ENCODE measurements at regions not wholly inside any gene's neighbourhood (a gene's known extent, or its start where the extent isn't known, plus 50 kb on each side); places are given as distances from the start of the nearest gene placed in this dataset.
"Not testable (repeated sequence)": the region's sequence is repeated elsewhere in the genome, so short reads cannot be mapped to it uniquely, and the experiment has no call there.

- Mint-ChIP-seq H3K4me1 (ENCODE audit: low read depth) (peaks cover 6% of the 10 kb centered on the region), H3K27ac (no peak overlapping the region), H3K27me3 (peaks cover 14% of the 10 kb centered on the region), H3K4me3 (no peak overlapping the region), H3K36me3 (no peaks in the 10 kb centered on the region), H3K9me3 (peaks cover 3% of the 10 kb centered on the region)
- ChIA-PET CTCF (no interaction called here), POLR2A (interaction anchor here (0.6 kb wide), 1 partner anchor 826 kb away, joined by 3 read pairs; no protein-coding TSS in a partner anchor)
- intact Hi-C loops (cut with micrococcal nuclease), result no loop called here
- no peak for DNase-seq
Observed at GRCh38 chr5:172528440-172528839, 74.1 kb upstream of the SH3PXD2B start.

GRCh38 chr5:172527559-172527958, 73.2 kb upstream of the SH3PXD2B start:
- peaks cover 5% of the 10 kb centered on the region for H3K9me3 Mint-ChIP-seq
- DNase-seq, result no peak
- CTCF ChIA-PET, result no interaction called here
- POLR2A ChIA-PET, result no interaction called here
- peaks cover 12% of the 10 kb centered on the region for H3K27me3 Mint-ChIP-seq
- H3K4me3 Mint-ChIP-seq, result no peak overlapping the region
- H3K36me3 Mint-ChIP-seq, result no peaks in the 10 kb centered on the region
- H3K4me1 Mint-ChIP-seq (ENCODE audit: low read depth), result peaks cover 6% of the 10 kb centered on the region
- no peak overlapping the region for H3K27ac Mint-ChIP-seq
- intact Hi-C loops (cut with micrococcal nuclease), result no loop called here

DNA sequence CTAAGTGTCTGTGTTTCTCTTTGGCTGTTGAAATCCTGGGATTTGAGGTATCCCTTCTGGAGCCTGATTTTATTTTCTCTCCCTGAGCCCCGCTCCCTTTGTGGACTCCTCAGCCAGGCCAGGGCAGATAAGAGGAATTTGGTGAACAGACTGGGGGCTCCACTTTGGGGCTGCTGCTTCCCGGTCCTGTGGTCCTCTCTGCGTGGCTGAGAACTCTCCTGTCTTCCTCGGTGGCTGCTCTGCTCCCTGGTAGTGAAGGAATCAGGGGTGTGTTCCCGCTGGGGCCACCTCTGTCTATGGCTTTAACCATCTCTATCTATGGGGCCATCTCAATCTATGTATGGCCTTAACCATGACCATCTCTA, 71.7 kb upstream of the SH3PXD2B start:
- Mint-ChIP-seq H3K9me3 (peaks cover 21% of the 10 kb centered on the region), H3K27ac (no peak overlapping the region), H3K27me3 (peaks cover 12% of the 10 kb centered on the region), H3K4me1 (ENCODE audit: low read depth) (peaks cover 4% of the 10 kb centered on the region), H3K4me3 (no peak overlapping the region), H3K36me3 (no peaks in the 10 kb centered on the region)
- intact Hi-C loops (cut with micrococcal nuclease), result no loop called here
- CTCF ChIA-PET, result no interaction called here
- POLR2A ChIA-PET, result no interaction called here
- no peak for DNase-seq

DNA sequence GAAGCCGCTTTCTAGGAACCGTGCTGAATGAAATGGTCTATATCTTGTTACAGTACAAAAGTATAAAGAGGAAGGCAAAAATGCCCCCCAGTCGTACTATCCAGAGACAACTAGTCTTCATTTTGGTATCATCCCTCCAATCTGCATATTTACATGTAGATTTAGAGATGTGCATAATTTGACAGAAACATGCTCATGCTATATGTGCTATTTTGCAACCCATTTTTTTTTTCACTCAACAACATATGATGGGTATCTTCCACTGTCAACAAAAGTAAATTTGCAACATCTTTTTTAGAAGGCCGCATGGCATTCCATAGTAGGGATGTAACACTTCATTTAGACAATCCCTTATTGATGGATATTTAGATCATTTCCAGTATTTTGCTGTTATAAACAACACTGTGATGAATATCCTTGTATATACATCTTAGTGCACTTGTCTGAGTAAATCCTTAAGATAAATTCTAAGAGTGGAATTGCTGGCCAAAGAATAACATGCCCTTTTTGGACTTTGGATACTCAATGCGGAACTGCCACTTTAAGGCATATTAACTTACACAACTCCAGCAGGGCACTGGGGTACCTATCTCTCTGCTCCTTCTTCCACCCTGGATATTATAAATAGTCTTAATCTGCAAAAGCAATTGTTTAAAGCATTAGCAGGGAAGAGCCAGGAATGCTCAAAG, 71.1 kb upstream of the SH3PXD2B start:
- intact Hi-C loops (cut with micrococcal nuclease), result no loop called here
- no peaks in the 10 kb centered on the region for H3K36me3 Mint-ChIP-seq
- H3K27me3 Mint-ChIP-seq, result peaks cover 12% of the 10 kb centered on the region
- H3K27ac Mint-ChIP-seq, result no peak overlapping the region
- POLR2A ChIA-PET, result no interaction called here
- H3K9me3 Mint-ChIP-seq, result peaks cover 25% of the 10 kb centered on the region
- no peak overlapping the region for H3K4me3 Mint-ChIP-seq
- CTCF ChIA-PET, result no interaction called here
- peaks cover under 1% of the 10 kb centered on the region for H3K4me1 Mint-ChIP-seq (ENCODE audit: low read depth)
- DNase-seq, result no peak

GRCh38 chr5:172524573-172525021, 70.3 kb upstream of the SH3PXD2B start:
- DNase-seq, result no peak
- intact Hi-C loops (cut with micrococcal nuclease), result no loop called here
- CTCF ChIA-PET, result no interaction called here
- Mint-ChIP-seq H3K27ac (no peak overlapping the region), H3K4me1 (ENCODE audit: low read depth) (no peaks in the 10 kb centered on the region), H3K9me3 (peaks cover 28% of the 10 kb centered on the region), H3K4me3 (no peak overlapping the region), H3K36me3 (no peaks in the 10 kb centered on the region), H3K27me3 (peaks cover 12% of the 10 kb centered on the region)
- POLR2A ChIA-PET, result no interaction called here

DNA sequence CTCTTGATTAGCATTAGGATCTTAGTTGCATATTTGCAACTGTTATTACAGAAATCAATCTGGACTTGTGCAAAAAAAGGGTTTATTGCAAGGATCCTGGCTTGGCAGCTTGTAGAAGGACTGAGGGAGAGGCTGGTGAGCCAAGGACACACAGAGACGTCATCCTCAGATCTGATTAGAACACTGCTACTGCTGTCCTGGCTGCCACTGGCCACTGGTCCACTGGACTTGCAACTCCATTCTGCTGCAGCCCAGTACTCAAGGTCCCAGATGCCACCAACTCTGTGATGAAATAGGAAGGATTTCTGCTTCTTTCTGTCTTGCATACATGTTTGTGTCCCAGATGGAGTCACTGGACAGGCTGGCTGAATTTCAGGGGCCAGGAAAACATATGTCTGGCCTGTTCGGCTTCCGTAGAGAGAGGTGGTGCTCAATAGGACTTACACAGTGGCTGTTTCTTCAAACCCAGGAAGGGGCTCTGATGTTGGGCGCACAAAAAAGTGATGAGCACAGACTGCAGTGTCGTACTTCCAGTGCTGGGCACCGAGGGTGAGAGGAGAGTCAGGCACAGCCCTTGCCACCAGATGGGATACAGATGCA, 68.9 kb upstream of the SH3PXD2B start:
- H3K27me3 Mint-ChIP-seq, result peaks cover 9% of the 10 kb centered on the region
- ChIA-PET POLR2A (no interaction called here), CTCF (no interaction called here)
- H3K27ac Mint-ChIP-seq, result no peak overlapping the region
- no peak for DNase-seq
- peaks cover 25% of the 10 kb centered on the region for H3K9me3 Mint-ChIP-seq
- H3K36me3 Mint-ChIP-seq, result no peaks in the 10 kb centered on the region
- no peaks in the 10 kb centered on the region for H3K4me1 Mint-ChIP-seq (ENCODE audit: low read depth)
- no peak overlapping the region for H3K4me3 Mint-ChIP-seq
- intact Hi-C loops (cut with micrococcal nuclease), result no loop called here

DNA sequence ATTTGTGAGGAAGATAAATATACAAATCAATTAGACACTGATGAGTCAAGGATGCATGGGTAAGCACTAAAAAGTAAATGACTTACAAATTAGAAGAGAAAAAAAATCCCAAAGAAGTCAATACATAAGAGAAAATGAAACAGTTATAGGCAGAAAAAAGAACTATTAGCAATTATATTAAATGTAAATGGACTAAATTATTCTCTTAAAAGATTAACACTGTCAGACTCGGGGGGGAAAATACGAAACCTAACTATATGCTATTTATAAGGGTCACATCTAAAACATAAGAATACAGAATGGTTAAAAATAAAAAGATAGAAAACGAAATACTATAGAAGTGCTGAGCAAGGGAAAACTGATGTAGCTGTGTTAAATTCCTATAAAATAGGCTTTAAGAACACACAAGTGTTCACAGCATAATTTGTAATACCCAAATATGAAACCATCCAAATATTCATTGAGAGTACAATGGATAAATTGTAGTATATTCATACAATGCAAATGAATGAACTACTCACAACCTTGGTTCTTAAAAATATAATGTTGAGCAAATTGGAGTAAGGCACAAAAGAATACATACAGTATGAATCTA, 67.1 kb upstream of the SH3PXD2B start:
- Mint-ChIP-seq H3K4me1 (ENCODE audit: low read depth) (no peaks in the 10 kb centered on the region), H3K9me3 (peaks cover 25% of the 10 kb centered on the region), H3K36me3 (no peaks in the 10 kb centered on the region), H3K27me3 (peaks cover 2% of the 10 kb centered on the region), H3K4me3 (no peak overlapping the region), H3K27ac (no peak overlapping the region)
- DNase-seq, result no peak
- POLR2A ChIA-PET, result no interaction called here
- intact Hi-C loops (cut with micrococcal nuclease), result no loop called here
- CTCF ChIA-PET, result no interaction called here

GRCh38 chr5:172511952-172512351, 57.6 kb upstream of the SH3PXD2B start:
- no peak overlapping the region for H3K4me3 Mint-ChIP-seq
- intact Hi-C loops (cut with micrococcal nuclease), result no loop called here
- POLR2A ChIA-PET, result no interaction called here
- DNase-seq, result no peak
- H3K36me3 Mint-ChIP-seq, result peaks cover 2% of the 10 kb centered on the region
- CTCF ChIA-PET, result no interaction called here
- peaks cover 13% of the 10 kb centered on the region for H3K9me3 Mint-ChIP-seq
- no peak overlapping the region for H3K27ac Mint-ChIP-seq
- no peaks in the 10 kb centered on the region for H3K4me1 Mint-ChIP-seq (ENCODE audit: low read depth)
- H3K27me3 Mint-ChIP-seq, result peaks cover 31% of the 10 kb centered on the region

GRCh38 chr5:172509405-172509781, 55.1 kb upstream of the SH3PXD2B start:
- intact Hi-C loops (cut with micrococcal nuclease), result no loop called here
- Mint-ChIP-seq H3K27me3 (peaks cover 37% of the 10 kb centered on the region), H3K9me3 (peaks cover 13% of the 10 kb centered on the region), H3K27ac (no peak overlapping the region), H3K4me1 (ENCODE audit: low read depth) (no peaks in the 10 kb centered on the region), H3K4me3 (no peak overlapping the region), H3K36me3 (peaks cover 2% of the 10 kb centered on the region)
- DNase-seq, result no peak
- ChIA-PET POLR2A (no interaction called here), CTCF (interaction anchor here (1.0 kb wide), 1 partner anchor 188 kb away, joined by 3 read pairs; no protein-coding TSS in a partner anchor)

GRCh38 chr5:172508471-172509404, 54.4 kb upstream of the SH3PXD2B start:
- Mint-ChIP-seq H3K9me3 (peaks cover 13% of the 10 kb centered on the region), H3K27ac (no peak overlapping the region), H3K4me3 (no peak overlapping the region), H3K27me3 (peaks cover 34% of the 10 kb centered on the region), H3K4me1 (ENCODE audit: low read depth) (no peaks in the 10 kb centered on the region), H3K36me3 (peaks cover 2% of the 10 kb centered on the region)
- ChIA-PET CTCF (interaction anchor here (1.0 kb wide), 1 partner anchor 188 kb away, joined by 3 read pairs; no protein-coding TSS in a partner anchor), POLR2A (no interaction called here)
- no peak for DNase-seq
- intact Hi-C loops (cut with micrococcal nuclease), result no loop called here

DNA sequence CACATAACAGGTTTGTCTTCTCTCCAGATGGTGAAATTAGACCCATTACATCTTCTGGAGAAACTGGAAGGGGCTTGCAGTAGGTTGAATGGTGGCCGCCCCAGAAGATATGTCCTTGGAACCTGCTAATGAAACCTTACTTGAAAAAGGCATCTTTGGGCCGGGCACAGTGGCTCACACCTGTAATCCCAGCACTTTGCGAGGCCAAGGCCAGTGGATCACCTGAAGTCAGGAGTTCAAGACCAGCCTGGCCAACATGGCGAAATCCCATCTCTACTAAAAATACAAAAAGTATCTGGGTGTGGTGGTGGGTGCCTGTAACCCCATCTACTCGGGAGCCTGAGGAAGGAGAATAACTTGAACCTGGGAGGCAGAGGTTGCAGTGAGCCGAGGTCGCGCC, 53.2 kb upstream of the SH3PXD2B start:
- DNase-seq; H3K4me3 Mint-ChIP-seq; CTCF ChIA-PET; POLR2A ChIA-PET; H3K36me3 Mint-ChIP-seq; H3K4me1 Mint-ChIP-seq (ENCODE audit: low read depth); H3K27ac Mint-ChIP-seq; intact Hi-C loops (cut with micrococcal nuclease): not testable (repeated sequence)
- Mint-ChIP-seq H3K9me3 (peaks cover 12% of the 10 kb centered on the region), H3K27me3 (peaks cover 24% of the 10 kb centered on the region)

DNA sequence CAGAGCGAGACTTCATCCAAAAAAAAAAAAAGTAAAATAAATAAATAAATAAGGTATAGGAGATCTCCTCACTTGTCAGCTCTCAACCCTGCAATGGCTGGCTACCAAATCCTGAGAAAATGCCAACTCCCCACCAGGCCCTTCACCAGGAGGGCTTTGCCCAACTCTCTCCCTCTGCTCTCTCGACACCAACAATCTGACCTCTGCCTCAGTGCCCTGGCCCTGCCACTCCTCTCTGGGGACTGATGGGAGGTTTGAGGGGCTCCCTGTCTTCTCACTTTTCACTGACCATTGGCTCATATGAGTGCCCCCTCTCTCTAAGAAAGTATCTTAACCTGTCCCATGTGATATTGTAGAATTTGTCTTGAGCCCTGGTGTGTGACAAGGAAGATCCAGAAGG, 52.6 kb upstream of the SH3PXD2B start:
- intact Hi-C loops (cut with micrococcal nuclease), result no loop called here
- CTCF ChIA-PET, result no interaction called here
- H3K4me1 Mint-ChIP-seq (ENCODE audit: low read depth), result no peaks in the 10 kb centered on the region
- H3K4me3 Mint-ChIP-seq, result no peak overlapping the region
- no peak for DNase-seq
- H3K36me3 Mint-ChIP-seq, result no peaks in the 10 kb centered on the region
- no peak overlapping the region for H3K27ac Mint-ChIP-seq
- peaks cover 20% of the 10 kb centered on the region for H3K27me3 Mint-ChIP-seq
- POLR2A ChIA-PET, result no interaction called here
- H3K9me3 Mint-ChIP-seq, result peaks cover 7% of the 10 kb centered on the region

Data from activated CD4-positive, alpha-beta memory T cell treated with anti-CD3 and anti-CD28 coated beads for 36 hours (primary cell).